T-helper 17 cell (primary cell): ENCODE measurements at regions not wholly inside any gene's neighbourhood (a gene's known extent, or its start where the extent isn't known, plus 50 kb on each side); places are given as distances from the start of the nearest gene placed in this dataset.

Source experiments
- ATAC-seq: fragments of 150-1000 bp; cut with Tn5 transposase; 2 replicates; pipeline ENCODE4 v1.10.0; 2021; ENCODE audit warnings: mild to moderate bottlenecking, moderate library complexity
- DNase-seq, 3 donors: peaks; one replicate each; pipeline versions ENCODE4 v3.0.0 to v3.0.0-alpha.2; 2020 to 2021
- H3K9me3 ChIP-seq: one replicate; pipeline ENCODE4 v1.7.0; 2013; ENCODE audit warnings: low read length, mild to moderate bottlenecking; ENCODE audit not compliant: control insufficient read depth, poor library complexity, severe bottlenecking
- H3K27ac Mint-ChIP-seq: one replicate; pipeline ENCODE4 v1.8.0; 2022; ENCODE audit warnings: mild to moderate bottlenecking, moderate library complexity, mixed read lengths
- H3K27me3 Mint-ChIP-seq: one replicate; pipeline ENCODE4 v1.8.0; 2022; ENCODE audit warnings: mixed read lengths
- H3K36me3 Mint-ChIP-seq: one replicate; pipeline ENCODE4 v1.8.0; 2022; ENCODE audit warnings: low read depth, mixed read lengths
- H3K4me1 Mint-ChIP-seq: one replicate; pipeline ENCODE4 v1.8.0; 2022; ENCODE audit warnings: mild to moderate bottlenecking, mixed read lengths
- H3K4me3 Mint-ChIP-seq: one replicate; pipeline ENCODE4 v1.8.0; 2022; ENCODE audit warnings: mild to moderate bottlenecking, moderate library complexity, mixed read lengths

- H3K27ac Mint-ChIP-seq: no peak overlapping the region
- H3K27me3 Mint-ChIP-seq: no peaks in the 10 kb centered on the region
- H3K9me3 ChIP-seq: no peaks in the 10 kb centered on the region
- H3K36me3 Mint-ChIP-seq: no peaks in the 10 kb centered on the region
- ATAC-seq (no peak), DNase-seq (no peak)
- no peak overlapping the region for H3K4me3 Mint-ChIP-seq
- no peaks in the 10 kb centered on the region for H3K4me1 Mint-ChIP-seq
Measured at GRCh38 chr1:239044829-239045228, 341.5 kb upstream of the CHRM3 start.

GRCh38 chr1:239040523-239040922 is 345.8 kb upstream of the CHRM3 start:
- H3K4me1 Mint-ChIP-seq: no peaks in the 10 kb centered on the region
- no peaks in the 10 kb centered on the region for H3K36me3 Mint-ChIP-seq
- no peak overlapping the region for H3K4me3 Mint-ChIP-seq
- no peak for ATAC-seq
- no peak for DNase-seq
- no peaks in the 10 kb centered on the region for H3K27me3 Mint-ChIP-seq
- H3K9me3 ChIP-seq: peaks cover 2% of the 10 kb centered on the region
- H3K27ac Mint-ChIP-seq: no peak overlapping the region

- no peaks in the 10 kb centered on the region for H3K36me3 Mint-ChIP-seq
- no peaks in the 10 kb centered on the region for H3K27me3 Mint-ChIP-seq
- no peak overlapping the region for H3K4me3 Mint-ChIP-seq
- H3K9me3 ChIP-seq: peaks cover 2% of the 10 kb centered on the region
- no peak for DNase-seq
- no peak for ATAC-seq
- no peak overlapping the region for H3K27ac Mint-ChIP-seq
- no peaks in the 10 kb centered on the region for H3K4me1 Mint-ChIP-seq
Measured at GRCh38 chr1:239031310-239031709, 355.1 kb upstream of the CHRM3 start.

GRCh38 chr1:239025997-239026694 is 360.2 kb upstream of the CHRM3 start:
- H3K4me1 Mint-ChIP-seq: no peaks in the 10 kb centered on the region
- H3K36me3 Mint-ChIP-seq: no peaks in the 10 kb centered on the region
- no peak for ATAC-seq
- no peak for DNase-seq
- no peak overlapping the region for H3K27ac Mint-ChIP-seq
- no peak overlapping the region for H3K4me3 Mint-ChIP-seq
- no peaks in the 10 kb centered on the region for H3K27me3 Mint-ChIP-seq
- no peaks in the 10 kb centered on the region for H3K9me3 ChIP-seq

GRCh38 chr1:239025223-239025622 is 361.1 kb upstream of the CHRM3 start:
- DNase-seq (no peak), ATAC-seq (no peak)
- no peaks in the 10 kb centered on the region for H3K9me3 ChIP-seq
- no peaks in the 10 kb centered on the region for H3K36me3 Mint-ChIP-seq
- H3K27ac Mint-ChIP-seq: no peak overlapping the region
- no peaks in the 10 kb centered on the region for H3K27me3 Mint-ChIP-seq
- H3K4me1 Mint-ChIP-seq: no peaks in the 10 kb centered on the region
- no peak overlapping the region for H3K4me3 Mint-ChIP-seq

GRCh38 chr1:239023732-239024360 is 362.5 kb upstream of the CHRM3 start:
- H3K4me3 Mint-ChIP-seq: no peak overlapping the region
- H3K36me3 Mint-ChIP-seq: no peaks in the 10 kb centered on the region
- DNase-seq: no peak
- H3K4me1 Mint-ChIP-seq: no peaks in the 10 kb centered on the region
- no peak for ATAC-seq
- H3K9me3 ChIP-seq: no peaks in the 10 kb centered on the region
- no peaks in the 10 kb centered on the region for H3K27me3 Mint-ChIP-seq
- H3K27ac Mint-ChIP-seq: no peak overlapping the region

- H3K4me3 Mint-ChIP-seq: no peak overlapping the region
Measured at GRCh38 chr1:239016337-239016736, 370.0 kb upstream of the CHRM3 start.

GRCh38 chr1:239011382-239011781 is 375.0 kb upstream of the CHRM3 start:
- no peaks in the 10 kb centered on the region for H3K36me3 Mint-ChIP-seq
- no peak for DNase-seq
- ATAC-seq: no peak
- H3K27ac Mint-ChIP-seq: no peak overlapping the region
- H3K4me3 Mint-ChIP-seq: no peak overlapping the region
- no peaks in the 10 kb centered on the region for H3K27me3 Mint-ChIP-seq
- H3K9me3 ChIP-seq: no peaks in the 10 kb centered on the region
- H3K4me1 Mint-ChIP-seq: no peaks in the 10 kb centered on the region

More at GRCh38 chr1:239016337-239016736, 370.0 kb upstream of the CHRM3 start:
- H3K4me1 Mint-ChIP-seq: no peaks in the 10 kb centered on the region
- no peak for ATAC-seq
- H3K36me3 Mint-ChIP-seq: no peaks in the 10 kb centered on the region
- no peaks in the 10 kb centered on the region for H3K9me3 ChIP-seq
- no peak for DNase-seq
- no peaks in the 10 kb centered on the region for H3K27me3 Mint-ChIP-seq
- H3K27ac Mint-ChIP-seq: no peak overlapping the region

- no peak overlapping the region for H3K27ac Mint-ChIP-seq
- ATAC-seq: no peak
- H3K27me3 Mint-ChIP-seq: no peaks in the 10 kb centered on the region
- no peak for DNase-seq
- H3K36me3 Mint-ChIP-seq: no peaks in the 10 kb centered on the region
- H3K4me1 Mint-ChIP-seq: no peaks in the 10 kb centered on the region
- no peak overlapping the region for H3K4me3 Mint-ChIP-seq
- H3K9me3 ChIP-seq: no peaks in the 10 kb centered on the region
Measured at GRCh38 chr1:239008568-239008967, 377.8 kb upstream of the CHRM3 start.

GRCh38 chr1:239006276-239006675 is 380.1 kb upstream of the CHRM3 start:
- no peak for ATAC-seq
- no peak for DNase-seq
- Mint-ChIP-seq H3K36me3 (no peaks in the 10 kb centered on the region), H3K27ac (no peak overlapping the region), H3K4me1 (no peaks in the 10 kb centered on the region), H3K27me3 (no peaks in the 10 kb centered on the region), H3K4me3 (no peak overlapping the region)
- no peaks in the 10 kb centered on the region for H3K9me3 ChIP-seq

- H3K4me1 Mint-ChIP-seq: no peaks in the 10 kb centered on the region
- no peaks in the 10 kb centered on the region for H3K27me3 Mint-ChIP-seq
- no peak overlapping the region for H3K27ac Mint-ChIP-seq
- no peaks in the 10 kb centered on the region for H3K9me3 ChIP-seq
- H3K4me3 Mint-ChIP-seq: no peak overlapping the region
- DNase-seq (no peak), ATAC-seq (no peak)
- H3K36me3 Mint-ChIP-seq: no peaks in the 10 kb centered on the region
Measured at GRCh38 chr1:238999944-239000343, 386.4 kb upstream of the CHRM3 start.

- DNase-seq (no peak), ATAC-seq (no peak)
- Mint-ChIP-seq H3K4me3 (no peak overlapping the region), H3K27me3 (no peaks in the 10 kb centered on the region), H3K27ac (no peak overlapping the region), H3K4me1 (no peaks in the 10 kb centered on the region), H3K36me3 (no peaks in the 10 kb centered on the region)
- H3K9me3 ChIP-seq: no peaks in the 10 kb centered on the region
Measured at GRCh38 chr1:238998577-238998976, 387.8 kb upstream of the CHRM3 start.

- DNase-seq (no peak), ATAC-seq (no peak)
- no peak overlapping the region for H3K27ac Mint-ChIP-seq
- H3K4me3 Mint-ChIP-seq: no peak overlapping the region
- no peaks in the 10 kb centered on the region for H3K36me3 Mint-ChIP-seq
- H3K27me3 Mint-ChIP-seq: no peaks in the 10 kb centered on the region
- no peaks in the 10 kb centered on the region for H3K9me3 ChIP-seq
- H3K4me1 Mint-ChIP-seq: no peaks in the 10 kb centered on the region
Measured at GRCh38 chr1:238991765-238992495, 394.4 kb upstream of the CHRM3 start.
